ENCODE measurements at regions not wholly inside any gene's neighbourhood (a gene's known extent, or its start where the extent isn't known, plus 50 kb on each side); places are given as distances from the start of the nearest gene placed in this dataset.
"Not testable (repeated sequence)": the region's sequence is repeated elsewhere in the genome, so short reads cannot be mapped to it uniquely, and the experiment has no call there.

GRCh38 chr2:217597145-217597544, 405.6 kb downstream of the TNS1 start:
- Histone ChIP-seq H3K4me1 (peaks cover 14% of the 10 kb centered on the region), H3K4me3 (no peak overlapping the region), H4K20me1 (no peaks in the 10 kb centered on the region), H3K27ac (no peak overlapping the region), H3K9me3 (no peaks in the 10 kb centered on the region), H3K9ac (no peak overlapping the region), H3K36me3 (no peaks in the 10 kb centered on the region), H3K27me3 (no peaks in the 10 kb centered on the region), H3K4me2 (no peak overlapping the region)
- TF ChIP-seq Cebpa-rat (IDR thresholded peaks at IDR 0.05), result no peak

- no peak for TF ChIP-seq Cebpa-rat (IDR thresholded peaks at IDR 0.05)
- H3K4me2 ChIP-seq, result peak overlapping the region; percentile 68
Observed at GRCh38 chr2:217593732-217594131, 409.1 kb downstream of the TNS1 start.

GRCh38 chr2:217588266-217588665, 414.5 kb downstream of the TNS1 start:
- H3K4me3 ChIP-seq, result no peak overlapping the region
- no peaks in the 10 kb centered on the region for H3K4me1 ChIP-seq
- TF ChIP-seq Cebpa-rat (IDR thresholded peaks at IDR 0.05), result no peak
- no peak overlapping the region for H3K4me2 ChIP-seq
- no peaks in the 10 kb centered on the region for H4K20me1 ChIP-seq
- peaks cover 11% of the 10 kb centered on the region; the same call in 1 of the 2 replicates for H3K9me3 ChIP-seq
- H3K27ac ChIP-seq, result no peak overlapping the region
- no peaks in the 10 kb centered on the region for H3K27me3 ChIP-seq
- H3K9ac ChIP-seq, result no peak overlapping the region
- H3K36me3 ChIP-seq, result no peaks in the 10 kb centered on the region

More at GRCh38 chr2:217593732-217594131, 409.1 kb downstream of the TNS1 start:
- no peak overlapping the region for H3K4me3 ChIP-seq
- H3K4me1 ChIP-seq, result peaks cover 14% of the 10 kb centered on the region
- no peak overlapping the region for H3K27ac ChIP-seq
- no peak overlapping the region for H3K9ac ChIP-seq
- no peaks in the 10 kb centered on the region for H4K20me1 ChIP-seq
- no peaks in the 10 kb centered on the region for H3K36me3 ChIP-seq
- H3K27me3 ChIP-seq, result no peaks in the 10 kb centered on the region
- H3K9me3 ChIP-seq, result peaks cover 11% of the 10 kb centered on the region; the same call in 1 of the 2 replicates

- Histone ChIP-seq H3K4me2 (no peak overlapping the region), H3K4me1 (no peaks in the 10 kb centered on the region), H3K9ac (no peak overlapping the region), H3K36me3 (no peaks in the 10 kb centered on the region), H3K27me3 (no peaks in the 10 kb centered on the region), H4K20me1 (no peaks in the 10 kb centered on the region), H3K27ac (no peak overlapping the region), H3K4me3 (no peak overlapping the region), H3K9me3 (no peaks in the 10 kb centered on the region)
- no peak for TF ChIP-seq Cebpa-rat (IDR thresholded peaks at IDR 0.05)
Observed at GRCh38 chr2:217585362-217585761, 417.4 kb downstream of the TNS1 start.

- H3K36me3 ChIP-seq, H4K20me1 ChIP-seq, H3K4me1 ChIP-seq, H3K9me3 ChIP-seq, H3K27me3 ChIP-seq, H3K4me3 ChIP-seq, H3K9ac ChIP-seq, H3K27ac ChIP-seq, H3K4me2 ChIP-seq: not testable (repeated sequence)
Observed at GRCh38 chr2:217580407-217580806, 422.4 kb downstream of the TNS1 start.

- no peaks in the 10 kb centered on the region for H3K9me3 ChIP-seq
- TF ChIP-seq Cebpa-rat (IDR thresholded peaks at IDR 0.05), result no peak
- no peak overlapping the region for H3K4me2 ChIP-seq
- no peak overlapping the region for H3K9ac ChIP-seq
- H3K4me1 ChIP-seq, result no peaks in the 10 kb centered on the region
- no peaks in the 10 kb centered on the region for H3K36me3 ChIP-seq
- H3K27ac ChIP-seq, result no peak overlapping the region
- no peak overlapping the region for H3K4me3 ChIP-seq
- no peaks in the 10 kb centered on the region for H3K27me3 ChIP-seq
- no peaks in the 10 kb centered on the region for H4K20me1 ChIP-seq
Observed at GRCh38 chr2:217573571-217573970, 429.2 kb downstream of the TNS1 start.

- H3K27ac ChIP-seq, result no peak overlapping the region
- no peak overlapping the region for H3K4me2 ChIP-seq
- H3K4me3 ChIP-seq, result no peak overlapping the region
- TF ChIP-seq Cebpa-rat (IDR thresholded peaks at IDR 0.05), result no peak
- H4K20me1 ChIP-seq, result no peaks in the 10 kb centered on the region
- no peaks in the 10 kb centered on the region for H3K27me3 ChIP-seq
- H3K9me3 ChIP-seq, result no peaks in the 10 kb centered on the region
- H3K36me3 ChIP-seq, result no peaks in the 10 kb centered on the region
- no peaks in the 10 kb centered on the region for H3K4me1 ChIP-seq
- H3K9ac ChIP-seq, result no peak overlapping the region
Observed at GRCh38 chr2:217570394-217570793, 432.4 kb downstream of the TNS1 start.

GRCh38 chr2:217568289-217568971, 434.4 kb downstream of the TNS1 start:
- no peak for TF ChIP-seq Cebpa-rat (IDR thresholded peaks at IDR 0.05)
- no peak overlapping the region for H3K4me2 ChIP-seq
- H3K27me3 ChIP-seq, result no peaks in the 10 kb centered on the region
- H3K4me3 ChIP-seq, result no peak overlapping the region
- no peaks in the 10 kb centered on the region for H3K4me1 ChIP-seq
- H3K36me3 ChIP-seq, result no peaks in the 10 kb centered on the region
- no peak overlapping the region for H3K9ac ChIP-seq
- H3K27ac ChIP-seq, result no peak overlapping the region
- no peaks in the 10 kb centered on the region for H4K20me1 ChIP-seq
- no peaks in the 10 kb centered on the region for H3K9me3 ChIP-seq

GRCh38 chr2:217563565-217563964, 439.2 kb downstream of the TNS1 start:
- Histone ChIP-seq H3K9ac (no peak overlapping the region), H3K4me1 (no peaks in the 10 kb centered on the region), H3K4me2 (no peak overlapping the region), H3K4me3 (no peak overlapping the region), H4K20me1 (no peaks in the 10 kb centered on the region), H3K27ac (no peak overlapping the region), H3K9me3 (peaks cover 15% of the 10 kb centered on the region), H3K27me3 (no peaks in the 10 kb centered on the region), H3K36me3 (no peaks in the 10 kb centered on the region)
- no peak for TF ChIP-seq Cebpa-rat (IDR thresholded peaks at IDR 0.05)

- H3K4me2 ChIP-seq, result no peak overlapping the region
- no peaks in the 10 kb centered on the region for H3K27me3 ChIP-seq
- H3K36me3 ChIP-seq, result no peaks in the 10 kb centered on the region
- H3K9ac ChIP-seq, result no peak overlapping the region
- no peak overlapping the region for H3K4me3 ChIP-seq
- no peaks in the 10 kb centered on the region for H4K20me1 ChIP-seq
- no peak overlapping the region for H3K27ac ChIP-seq
- H3K4me1 ChIP-seq, result no peaks in the 10 kb centered on the region
- H3K9me3 ChIP-seq, result peaks cover 15% of the 10 kb centered on the region
- TF ChIP-seq Cebpa-rat (IDR thresholded peaks at IDR 0.05), result no peak
Observed at GRCh38 chr2:217562871-217563480, 439.8 kb downstream of the TNS1 start.
